ENCODE measurements at regions not wholly inside any gene's neighbourhood (a gene's known extent, or its start where the extent isn't known, plus 50 kb on each side); places are given as distances from the start of the nearest gene placed in this dataset.

- peaks cover 12% of the 10 kb centered on the region for H3K27me3 Mint-ChIP-seq (ENCODE audit: low read depth)
- DNase-seq (ENCODE audit: low read depth, low spot score) = no peak
- peaks cover 4% of the 10 kb centered on the region for H3K4me1 Mint-ChIP-seq
- H3K36me3 Mint-ChIP-seq (ENCODE audit: low read depth) = no peaks in the 10 kb centered on the region
- H3K9me3 Mint-ChIP-seq = peaks cover 4% of the 10 kb centered on the region
- no peak overlapping the region for H3K27ac Mint-ChIP-seq (ENCODE audit: unreplicated experiment)
- H3K4me3 Mint-ChIP-seq = no peak overlapping the region
- no peak for TF ChIP-seq CTCF (conservative IDR thresholded peaks at IDR 0.05)
These were observed 316.7 kb upstream of the IGF1R start for GRCh38 chr15:98331676-98332075.

- no peaks in the 10 kb centered on the region for H3K9me3 Mint-ChIP-seq
- peaks cover 12% of the 10 kb centered on the region for H3K27me3 Mint-ChIP-seq (ENCODE audit: low read depth)
- no peak overlapping the region for H3K27ac Mint-ChIP-seq (ENCODE audit: unreplicated experiment)
- no peak for DNase-seq (ENCODE audit: low read depth, low spot score)
- H3K4me3 Mint-ChIP-seq = no peak overlapping the region
- no peaks in the 10 kb centered on the region for H3K36me3 Mint-ChIP-seq (ENCODE audit: low read depth)
- no peak for TF ChIP-seq CTCF (conservative IDR thresholded peaks at IDR 0.05)
- peaks cover 4% of the 10 kb centered on the region for H3K4me1 Mint-ChIP-seq
These were observed 315.1 kb upstream of the IGF1R start for GRCh38 chr15:98333251-98333650.

GRCh38 chr15:98342911-98343310 lies 305.4 kb upstream of the IGF1R start:
- no peak for DNase-seq (ENCODE audit: low read depth, low spot score)
- Mint-ChIP-seq H3K36me3 (ENCODE audit: low read depth) (no peaks in the 10 kb centered on the region), H3K27me3 (ENCODE audit: low read depth) (peaks cover 2% of the 10 kb centered on the region), H3K4me1 (no peaks in the 10 kb centered on the region), H3K4me3 (no peak overlapping the region), H3K27ac (ENCODE audit: unreplicated experiment) (no peak overlapping the region), H3K9me3 (peaks cover 4% of the 10 kb centered on the region)
- no peak for TF ChIP-seq CTCF (conservative IDR thresholded peaks at IDR 0.05)

GRCh38 chr15:98344591-98344990 lies 303.7 kb upstream of the IGF1R start:
- Mint-ChIP-seq H3K4me3 (no peak overlapping the region), H3K27ac (ENCODE audit: unreplicated experiment) (no peak overlapping the region), H3K36me3 (ENCODE audit: low read depth) (no peaks in the 10 kb centered on the region), H3K27me3 (ENCODE audit: low read depth) (peaks cover 4% of the 10 kb centered on the region), H3K9me3 (peaks cover 4% of the 10 kb centered on the region), H3K4me1 (no peaks in the 10 kb centered on the region)
- DNase-seq (ENCODE audit: low read depth, low spot score) = no peak
- TF ChIP-seq CTCF (conservative IDR thresholded peaks at IDR 0.05) = no peak

GRCh38 chr15:98347001-98347400 lies 301.3 kb upstream of the IGF1R start:
- no peak for DNase-seq (ENCODE audit: low read depth, low spot score)
- TF ChIP-seq CTCF (conservative IDR thresholded peaks at IDR 0.05) = no peak
- H3K27ac Mint-ChIP-seq (ENCODE audit: unreplicated experiment) = no peak overlapping the region
- H3K36me3 Mint-ChIP-seq (ENCODE audit: low read depth) = no peaks in the 10 kb centered on the region
- H3K9me3 Mint-ChIP-seq = peaks cover 4% of the 10 kb centered on the region
- no peaks in the 10 kb centered on the region for H3K4me1 Mint-ChIP-seq
- H3K4me3 Mint-ChIP-seq = no peak overlapping the region
- peaks cover 4% of the 10 kb centered on the region for H3K27me3 Mint-ChIP-seq (ENCODE audit: low read depth)

GRCh38 chr15:98347866-98348265 lies 300.5 kb upstream of the IGF1R start:
- no peak for DNase-seq (ENCODE audit: low read depth, low spot score)
- no peak for TF ChIP-seq CTCF (conservative IDR thresholded peaks at IDR 0.05)
- Mint-ChIP-seq H3K27ac (ENCODE audit: unreplicated experiment) (peak overlapping the region; percentile 85), H3K4me1 (no peaks in the 10 kb centered on the region), H3K36me3 (ENCODE audit: low read depth) (no peaks in the 10 kb centered on the region), H3K4me3 (no peak overlapping the region), H3K27me3 (ENCODE audit: low read depth) (peaks cover 4% of the 10 kb centered on the region), H3K9me3 (peaks cover 4% of the 10 kb centered on the region)
